GM21717 (cell line): ENCODE measurements at regions not wholly inside any gene's neighbourhood (a gene's known extent, or its start where the extent isn't known, plus 50 kb on each side); places are given as distances from the start of the nearest gene placed in this dataset.
"Not testable (repeated sequence)": the region's sequence is repeated elsewhere in the genome, so short reads cannot be mapped to it uniquely, and the experiment has no call there.

Source experiments
- ATAC-seq: cut with Tn5 transposase; IDR thresholded peaks from one replicate; pipeline ENCODE4 v1.9.1; 2021; ENCODE audit warnings: mild to moderate bottlenecking, moderate library complexity; ENCODE audit not compliant: unreplicated experiment

DNA sequence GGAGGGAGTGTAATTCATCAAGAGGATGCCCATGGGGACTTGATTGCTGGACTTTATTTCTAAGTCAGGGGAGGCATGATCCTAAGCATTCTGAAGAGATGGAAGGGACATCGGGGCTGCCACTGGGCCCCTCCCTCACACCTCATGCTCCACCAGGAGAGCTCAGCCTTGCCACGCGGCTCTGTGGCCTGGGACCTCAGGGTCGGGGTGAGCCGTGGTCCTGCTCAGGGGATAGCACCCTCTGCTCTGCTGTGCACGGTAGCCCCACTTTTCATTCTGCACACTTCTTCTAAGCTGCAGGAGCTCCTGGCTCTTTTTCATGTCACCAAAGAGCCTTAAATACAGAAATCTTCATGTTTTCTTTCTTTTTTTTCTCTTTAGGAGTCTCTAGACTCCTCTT is 75.5 kb upstream of the DPP6 start:
- ATAC-seq = not testable (repeated sequence)

DNA sequence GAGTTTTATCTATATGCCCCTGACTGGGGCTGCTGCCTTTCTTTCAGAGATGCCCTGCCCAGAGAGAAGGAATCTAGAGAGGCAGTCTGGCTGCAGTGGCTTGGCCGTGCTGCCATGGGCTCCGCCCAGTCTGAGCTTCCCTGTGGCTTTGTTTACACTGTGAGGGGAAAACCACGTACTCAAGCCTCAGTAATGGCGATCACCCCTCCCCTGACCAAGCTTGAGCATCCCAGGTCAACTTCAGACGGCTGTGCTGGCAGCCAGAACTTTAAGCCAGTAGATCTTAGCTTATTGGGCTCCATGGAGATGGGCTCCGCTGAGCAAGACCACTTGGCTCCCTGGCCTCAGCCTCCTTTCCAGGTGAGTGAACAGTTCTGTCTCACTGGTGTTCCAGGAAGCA is 69.0 kb upstream of the DPP6 start:
- ATAC-seq = not testable (repeated sequence)

DNA sequence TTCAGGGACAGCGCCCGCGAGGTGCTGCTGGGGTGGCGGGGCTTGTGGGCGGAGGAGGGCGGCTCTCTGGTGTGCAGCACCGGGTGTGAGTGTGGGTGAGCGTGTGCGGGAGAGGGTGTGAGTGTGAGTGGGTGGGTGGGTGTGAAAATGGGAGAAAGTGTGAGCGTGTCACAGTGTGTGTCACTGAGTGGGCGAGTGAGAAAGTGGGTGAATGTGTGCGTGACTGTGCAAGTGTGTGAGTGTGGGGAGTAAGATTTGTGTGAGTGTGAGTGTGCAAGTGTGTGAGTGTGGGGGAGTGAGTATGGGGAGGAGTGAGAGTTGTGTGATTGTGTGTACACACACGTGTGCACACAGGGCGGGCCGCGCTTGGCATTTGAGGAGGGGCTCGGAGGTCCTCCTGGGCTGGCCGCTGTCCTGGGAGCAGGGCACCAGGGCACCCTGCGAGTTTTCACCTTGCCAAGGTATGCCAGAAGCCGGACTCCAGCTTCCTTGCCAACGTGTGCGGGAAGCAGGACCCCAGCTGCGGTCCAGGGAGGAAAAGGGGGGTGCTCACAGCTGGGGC is 63.1 kb upstream of the DPP6 start:
- not testable (repeated sequence) for ATAC-seq

DNA sequence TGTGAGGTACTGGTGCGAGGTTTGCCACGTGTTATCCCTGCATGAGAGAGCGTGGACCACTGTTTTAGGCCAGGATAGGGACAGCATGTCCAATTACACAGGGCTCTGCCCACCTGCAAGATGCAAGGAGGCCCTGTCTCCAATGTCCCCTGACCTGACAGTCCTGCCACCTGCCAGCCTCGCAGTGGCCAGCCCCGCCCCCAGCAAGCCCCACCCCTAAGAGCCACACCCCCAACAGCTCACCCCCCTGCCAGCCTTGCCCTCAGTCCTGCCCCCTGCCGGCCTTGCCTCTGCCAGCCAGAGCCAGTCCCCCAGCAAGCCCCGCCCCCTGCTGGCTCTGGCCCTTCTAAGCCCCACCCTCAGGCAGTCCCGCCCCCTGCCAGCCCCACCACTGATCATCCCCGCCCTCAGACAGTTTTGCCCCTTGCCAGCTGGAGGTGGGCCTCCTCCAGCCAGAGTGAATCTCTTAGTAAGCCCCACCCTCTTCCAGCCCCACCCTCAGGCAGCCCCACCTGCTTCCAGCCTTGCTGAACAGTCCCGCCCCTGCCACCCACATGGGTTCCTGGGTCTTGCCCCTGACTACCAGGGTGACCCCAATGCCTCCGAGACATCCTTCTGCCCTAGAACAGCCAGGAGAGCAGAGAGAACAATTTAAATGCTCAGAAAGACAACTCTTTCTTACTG is 62.3 kb upstream of the DPP6 start:
- ATAC-seq = not testable (repeated sequence)

DNA sequence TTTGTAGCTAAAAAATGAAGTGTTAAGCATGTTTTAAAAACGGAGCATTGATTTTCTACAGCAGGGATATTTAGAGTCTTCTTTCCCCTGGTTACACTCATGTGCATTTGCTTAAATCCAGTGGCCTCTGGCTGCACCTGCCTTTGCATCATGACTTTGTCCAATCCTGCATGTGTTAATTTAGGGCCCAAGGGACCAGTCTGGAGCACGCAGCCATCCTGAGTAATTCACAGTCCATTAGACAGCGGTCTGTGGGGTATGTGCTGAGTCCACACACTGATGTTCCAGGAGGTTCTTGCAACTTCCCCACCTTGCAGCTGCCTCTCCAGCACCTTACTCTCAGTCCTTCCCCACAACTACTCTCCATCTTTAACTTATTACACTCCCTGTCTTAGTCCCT is 60.7 kb upstream of the DPP6 start:
- ATAC-seq = not testable (repeated sequence)

DNA sequence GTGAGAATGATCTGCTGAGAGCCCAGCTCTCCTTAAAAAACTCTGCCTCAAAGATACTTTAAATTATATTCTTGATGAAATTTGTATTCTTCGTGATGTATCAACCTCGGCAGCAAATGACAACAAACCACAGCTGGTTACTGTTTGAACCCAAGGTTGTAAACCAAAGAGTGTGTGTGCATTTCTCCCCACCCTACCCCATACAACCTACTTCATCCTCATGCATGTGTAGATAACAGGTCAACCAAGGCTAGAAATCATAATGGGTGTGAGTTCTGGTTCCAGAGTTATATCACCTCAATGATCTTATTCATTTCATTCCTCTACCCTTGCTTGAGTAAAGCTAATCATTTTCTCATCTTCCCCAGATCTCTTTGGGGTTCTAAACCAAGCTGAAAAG is 58.8 kb upstream of the DPP6 start:
- ATAC-seq = not testable (repeated sequence)

DNA sequence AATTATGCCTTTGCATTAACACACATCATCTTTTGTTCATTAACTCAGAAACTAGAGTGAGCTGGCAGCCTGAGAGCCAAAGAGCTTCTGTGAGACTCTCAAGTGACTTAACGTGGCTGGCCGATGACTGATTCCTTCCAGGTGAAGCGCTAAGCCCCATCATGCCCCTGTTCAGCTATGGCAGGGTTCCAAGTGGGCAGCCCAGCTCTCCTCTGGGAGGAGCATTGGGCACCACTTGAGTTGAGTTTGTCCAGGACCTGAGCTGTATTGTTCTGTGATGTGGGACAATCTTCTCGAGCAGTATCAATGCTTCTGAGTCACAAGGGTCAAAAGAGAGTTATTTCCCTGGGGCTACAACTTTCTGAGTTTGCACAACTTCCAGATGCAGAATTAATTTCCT is 53.3 kb upstream of the DPP6 start:
- ATAC-seq = not testable (repeated sequence)
